Right lobe of liver (tissue), 4 donors: ENCODE measurements at regions not wholly inside any gene's neighbourhood (a gene's known extent, or its start where the extent isn't known, plus 50 kb on each side); places are given as distances from the start of the nearest gene placed in this dataset.

Experiments used
- CTCF ChIP-seq, 4 donors: fragments of 200-600 bp in 3 of 4; fragments of 450-650 bp in 1 of 4; IDR thresholded peaks; one replicate each; pipeline versions ENCODE4 v1.5.1 to v1.8.0; 2016 to 2022; ENCODE audit warnings: antibody characterized with exemption in 4 of 4, mild to moderate bottlenecking in 2 of 4
- POLR2A ChIP-seq: fragments of 450-650 bp; IDR thresholded peaks from one replicate; pipeline ENCODE4 v1.6.1; 2017; ENCODE audit warnings: antibody characterized with exemption, mild to moderate bottlenecking
- donor health status: DM: no; HTN: no; CAD: no.
- donor health status: DM: no; HTN: no; CAD: no.
- donor health status: DM: no; HTN: yes; CAD: no.

GRCh38 chr4:159762672-159763071, 659.8 kb downstream of the RAPGEF2 start:
- TF ChIP-seq CTCF (IDR thresholded peaks at IDR 0.05) = no peak
- TF ChIP-seq POLR2A = no peak
